ENCODE measurements at regions not wholly inside any gene's neighbourhood (a gene's known extent, or its start where the extent isn't known, plus 50 kb on each side); places are given as distances from the start of the nearest gene placed in this dataset.

GRCh38 chr13:64900039-64900438 lies 2330.1 kb downstream of the PCDH9 start:
- TF ChIP-seq POLR2A (IDR thresholded peaks at IDR 0.05) (no peak), CTCF (IDR thresholded peaks at IDR 0.05 in 4 of 5, conservative IDR thresholded peaks at IDR 0.05 in 1 of 5) (no peak)

All from gastrocnemius medialis (tissue), 4 donors.